ENCODE measurements at regions not wholly inside any gene's neighbourhood (a gene's known extent, or its start where the extent isn't known, plus 50 kb on each side); places are given as distances from the start of the nearest gene placed in this dataset.

DNA sequence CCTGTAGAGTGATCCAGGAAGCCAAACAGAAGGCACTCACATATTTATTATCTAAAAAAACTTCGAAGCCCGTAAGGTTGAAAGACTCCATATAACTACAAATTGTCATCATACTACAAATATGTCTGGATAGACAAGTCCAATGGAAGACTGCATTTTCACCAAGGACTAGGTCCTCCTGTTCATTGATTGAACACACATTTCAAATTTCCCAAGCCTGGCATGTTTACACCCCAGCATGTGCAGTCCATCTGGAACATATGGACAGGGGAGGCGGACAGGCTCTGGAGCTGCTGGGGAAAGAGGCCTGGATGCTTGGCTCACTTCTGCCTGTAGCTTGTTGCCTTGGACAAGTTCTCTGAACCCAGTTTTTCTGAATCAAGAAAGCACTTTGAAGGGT, 378.7 kb downstream of the ENC1 start:
- TF ChIP-seq POLR2A (IDR thresholded peaks at IDR 0.05; ENCODE audit: low read depth, low read length) (no peak), TAF1 (IDR thresholded peaks at IDR 0.05; ENCODE audit: borderline replicate concordance, low read depth, low read length) (no peak), POLR2AphosphoS5 (IDR thresholded peaks at IDR 0.05; ENCODE audit: low read depth, low read length) (no peak)
